Keratinocyte (primary cell): ENCODE measurements at regions not wholly inside any gene's neighbourhood (a gene's known extent, or its start where the extent isn't known, plus 50 kb on each side); places are given as distances from the start of the nearest gene placed in this dataset.

Experiments
- DNase-seq: peaks from one replicate; pipeline ENCODE4 v3.0.0-alpha.2; 2011; ENCODE audit warnings: low read depth, missing footprints, low spot score
- FAIRE-seq: peaks from 2 replicates; lab custom pipeline; 2011; peaks lifted over from hg19 to GRCh38; lab: Jason Lieb, UNC
- H2AFZ ChIP-seq: 2 replicates; pipeline ENCODE4 v1.6.0; 2012; ENCODE audit warnings: low read length, control low read depth, inconsistent platforms; ENCODE audit not compliant: control insufficient read depth
- H3K27ac ChIP-seq: 2 replicates; pipeline ENCODE4 v1.5.1; 2011; ENCODE audit warnings: low read length; ENCODE audit not compliant: control insufficient read depth, insufficient read depth
- H3K27me3 ChIP-seq: 3 replicates; pipeline ENCODE4 v1.6.0; 2011; ENCODE audit warnings: low read length; ENCODE audit not compliant: control insufficient read depth, insufficient read depth; ENCODE audit errors: extremely low read depth
- H3K36me3 ChIP-seq, 2 experiments: 2 replicates in 1 of 2; 3 replicates in 1 of 2; pipeline ENCODE4 v1.5.1; 2011; ENCODE audit warnings: low read length in 2 of 2, mild to moderate bottlenecking in 1 of 2; ENCODE audit not compliant: control insufficient read depth in 2 of 2, insufficient read depth in 2 of 2; ENCODE audit errors: extremely low read depth in 1 of 2
- H3K4me1 ChIP-seq: 3 replicates; pipeline ENCODE4 v1.5.1; 2011; ENCODE audit warnings: low read length; ENCODE audit not compliant: control insufficient read depth, insufficient read depth; ENCODE audit errors: extremely low read depth
- H3K4me2 ChIP-seq: 3 replicates; pipeline ENCODE4 v1.6.0; 2011; ENCODE audit warnings: low read depth, low read length; ENCODE audit not compliant: control insufficient read depth, insufficient read depth; ENCODE audit errors: extremely low read depth
- H3K4me3 ChIP-seq, 3 experiments: fragments of 200-600 bp in 1 of 3; sonication (generic) in 1 of 3; 2 replicates in 2 of 3; 3 replicates in 1 of 3; pipeline ENCODE4 v1.5.1; 2011 to 2016; ENCODE audit warnings: low read length in 3 of 3, mild to moderate bottlenecking in 3 of 3, control low read depth in 2 of 3, inconsistent platforms in 1 of 3, low read depth in 1 of 3, mixed read lengths in 1 of 3, mixed run types in 1 of 3, moderate library complexity in 1 of 3; ENCODE audit not compliant: control insufficient read depth in 2 of 3, insufficient read depth in 2 of 3; ENCODE audit errors: extremely low read depth in 1 of 3
- H3K79me2 ChIP-seq: 2 replicates; pipeline ENCODE4 v1.6.0; 2012; ENCODE audit warnings: low read length; ENCODE audit not compliant: control insufficient read depth, insufficient read depth
- H3K9ac ChIP-seq: 3 replicates; pipeline ENCODE4 v1.6.0; 2011; ENCODE audit warnings: low read length; ENCODE audit not compliant: control insufficient read depth, insufficient read depth; ENCODE audit errors: extremely low read depth
- H3K9me1 ChIP-seq: 3 replicates; pipeline ENCODE4 v1.6.0; 2011; ENCODE audit warnings: low read length; ENCODE audit not compliant: control insufficient read depth, insufficient read depth; ENCODE audit errors: extremely low read depth
- H3K9me3 ChIP-seq: 2 replicates; pipeline ENCODE4 v1.5.1; 2012; ENCODE audit warnings: low read depth, low read length; ENCODE audit not compliant: control insufficient read depth
- H4K20me1 ChIP-seq: 3 replicates; pipeline ENCODE4 v1.6.0; 2011; ENCODE audit warnings: low read length; ENCODE audit not compliant: control insufficient read depth, insufficient read depth; ENCODE audit errors: extremely low read depth
- EZH2 ChIP-seq: IDR thresholded peaks from one replicate; pipeline ENCODE4 v1.6.1; 2012; ENCODE audit warnings: inconsistent platforms, mild to moderate bottlenecking, low read length, moderate library complexity
- dilution Hi-C: fragments of 300-500 bp; cut with MboI; formaldehyde crosslinking; loops from one replicate; pipeline ENCODE4 v1.7.0; 2020; ENCODE audit warnings: low sequenced_read_pairs; ENCODE audit not compliant: extremely low pct_ligation_motif_present
- TF ChIP-seq, protein P1 (sequence below), 3 experiments: IDR thresholded peaks in 1 of 3; conservative IDR thresholded peaks in 1 of 3; optimal IDR thresholded peaks in 1 of 3; 2 replicates in 2 of 3; 3 replicates in 1 of 3; pipeline versions ENCODE3 to v1.5.1; 2011; ENCODE audit warnings: low read length in 3 of 3, mild to moderate bottlenecking in 3 of 3, moderate library complexity in 2 of 3, control low read depth in 1 of 3, inconsistent platforms in 1 of 3; ENCODE audit not compliant: insufficient read depth in 2 of 3; ENCODE audit errors: extremely low read depth in 1 of 3

GRCh38 chr11:128067780-128068179 lies 519.6 kb downstream of the ETS1 start:
- no peak overlapping the region for H3K4me2 ChIP-seq
- no peaks in the 10 kb centered on the region for H3K36me3 ChIP-seq
- no peaks in the 10 kb centered on the region for H4K20me1 ChIP-seq
- no peak for DNase-seq
- no peaks in the 10 kb centered on the region for H3K27me3 ChIP-seq
- no peak overlapping the region for H3K4me3 ChIP-seq
- TF ChIP-seq, protein P1, sequence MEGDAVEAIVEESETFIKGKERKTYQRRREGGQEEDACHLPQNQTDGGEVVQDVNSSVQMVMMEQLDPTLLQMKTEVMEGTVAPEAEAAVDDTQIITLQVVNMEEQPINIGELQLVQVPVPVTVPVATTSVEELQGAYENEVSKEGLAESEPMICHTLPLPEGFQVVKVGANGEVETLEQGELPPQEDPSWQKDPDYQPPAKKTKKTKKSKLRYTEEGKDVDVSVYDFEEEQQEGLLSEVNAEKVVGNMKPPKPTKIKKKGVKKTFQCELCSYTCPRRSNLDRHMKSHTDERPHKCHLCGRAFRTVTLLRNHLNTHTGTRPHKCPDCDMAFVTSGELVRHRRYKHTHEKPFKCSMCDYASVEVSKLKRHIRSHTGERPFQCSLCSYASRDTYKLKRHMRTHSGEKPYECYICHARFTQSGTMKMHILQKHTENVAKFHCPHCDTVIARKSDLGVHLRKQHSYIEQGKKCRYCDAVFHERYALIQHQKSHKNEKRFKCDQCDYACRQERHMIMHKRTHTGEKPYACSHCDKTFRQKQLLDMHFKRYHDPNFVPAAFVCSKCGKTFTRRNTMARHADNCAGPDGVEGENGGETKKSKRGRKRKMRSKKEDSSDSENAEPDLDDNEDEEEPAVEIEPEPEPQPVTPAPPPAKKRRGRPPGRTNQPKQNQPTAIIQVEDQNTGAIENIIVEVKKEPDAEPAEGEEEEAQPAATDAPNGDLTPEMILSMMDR (optimal IDR thresholded peaks at IDR 0.05 in 1 of 3, IDR thresholded peaks at IDR 0.05 in 1 of 3, conservative IDR thresholded peaks at IDR 0.05 in 1 of 3; ENCODE audit: extremely low read depth in 1 of 3, insufficient read depth in 2 of 3, low read length in 3 of 3): no peak
- no peak for TF ChIP-seq EZH2
- no peaks in the 10 kb centered on the region for H3K9me3 ChIP-seq
- no peaks in the 10 kb centered on the region for H3K4me1 ChIP-seq
- no peaks in the 10 kb centered on the region for H3K9me1 ChIP-seq
- H3K79me2 ChIP-seq: no peaks in the 10 kb centered on the region
- dilution Hi-C loops: no loop called here
- H3K9ac ChIP-seq: no peak overlapping the region
- no peak overlapping the region for H2AFZ ChIP-seq
- no peak overlapping the region for H3K27ac ChIP-seq
- FAIRE-seq: no peak

GRCh38 chr11:128066399-128066798 lies 521.0 kb downstream of the ETS1 start:
- TF ChIP-seq EZH2: no peak
- Histone ChIP-seq H3K9ac (no peak overlapping the region), H3K4me1 (no peaks in the 10 kb centered on the region), H3K4me3 (no peak overlapping the region), H3K27ac (no peak overlapping the region), H3K27me3 (no peaks in the 10 kb centered on the region), H3K9me1 (no peaks in the 10 kb centered on the region), H3K4me2 (no peak overlapping the region), H3K9me3 (no peaks in the 10 kb centered on the region), H2AFZ (no peak overlapping the region), H3K36me3 (no peaks in the 10 kb centered on the region), H4K20me1 (no peaks in the 10 kb centered on the region), H3K79me2 (no peaks in the 10 kb centered on the region)
- FAIRE-seq (no peak), DNase-seq (no peak)
- dilution Hi-C loops: no loop called here

- H3K79me2 ChIP-seq: no peaks in the 10 kb centered on the region
- H3K9me3 ChIP-seq: no peaks in the 10 kb centered on the region
- TF ChIP-seq EZH2: no peak
- TF ChIP-seq, protein P1 (optimal IDR thresholded peaks at IDR 0.05 in 1 of 3, IDR thresholded peaks at IDR 0.05 in 1 of 3, conservative IDR thresholded peaks at IDR 0.05 in 1 of 3; ENCODE audit: extremely low read depth in 1 of 3, insufficient read depth in 2 of 3, low read length in 3 of 3): peak in 1 of 3 experiments; percentile 1
- no peaks in the 10 kb centered on the region for H3K9me1 ChIP-seq
- H3K27me3 ChIP-seq: no peaks in the 10 kb centered on the region
- DNase-seq (no peak), FAIRE-seq (no peak)
- H3K4me2 ChIP-seq: no peak overlapping the region
- no peaks in the 10 kb centered on the region for H3K4me1 ChIP-seq
- no peak overlapping the region for H3K4me3 ChIP-seq
- no peak overlapping the region for H3K9ac ChIP-seq
- H2AFZ ChIP-seq: peak overlapping the region; percentile 31
- H3K27ac ChIP-seq: no peak overlapping the region
- H4K20me1 ChIP-seq: no peaks in the 10 kb centered on the region
- no peaks in the 10 kb centered on the region for H3K36me3 ChIP-seq
- dilution Hi-C loops: no loop called here
These were observed 526.0 kb downstream of the ETS1 start for GRCh38 chr11:128061281-128061871.
